C4-2B (cell line): ENCODE measurements at regions not wholly inside any gene's neighbourhood (a gene's known extent, or its start where the extent isn't known, plus 50 kb on each side); places are given as distances from the start of the nearest gene placed in this dataset.

ENCODE experiments used
- H3K27ac ChIP-seq: fragments of 450-650 bp; 2 replicates; pipeline ENCODE4 v1.5.1; 2017
- CTCF ChIP-seq: fragments of 450-650 bp; conservative IDR thresholded peaks from 2 replicates; pipeline ENCODE4 v1.5.1; 2017; ENCODE audit warnings: mild to moderate bottlenecking
- ZFX ChIP-seq: fragments of 450-650 bp; IDR thresholded peaks from 2 replicates; pipeline ENCODE4 v1.6.1; 2017

- TF ChIP-seq ZFX (no peak), CTCF (no peak)
These were observed 93.3 kb upstream of the ALKAL2 start for GRCh38 chr2:381181-381580.

DNA sequence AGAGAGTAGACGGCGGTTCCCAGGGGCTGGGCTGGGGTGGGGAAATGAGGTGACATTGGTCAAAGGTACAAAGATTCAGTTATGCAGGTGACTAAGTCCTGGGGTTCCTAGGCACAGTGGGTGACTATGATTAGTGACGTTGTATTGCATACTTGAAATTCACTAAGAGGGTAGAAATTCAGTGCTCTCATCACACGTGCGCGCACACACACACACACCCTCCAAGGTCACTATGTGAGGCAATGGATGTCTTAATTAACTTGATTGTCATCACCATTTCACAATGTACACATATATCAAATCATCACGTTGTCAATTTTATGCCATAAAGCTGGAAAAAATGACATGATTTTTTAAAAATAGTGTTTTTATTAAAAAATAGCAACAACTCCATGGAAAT lies 92.9 kb upstream of the ALKAL2 start:
- no peak for TF ChIP-seq CTCF
- no peak for TF ChIP-seq ZFX
- no peak overlapping the region for H3K27ac ChIP-seq

More at GRCh38 chr2:381181-381580, 93.3 kb upstream of the ALKAL2 start:
- H3K27ac ChIP-seq, result no peak overlapping the region

DNA sequence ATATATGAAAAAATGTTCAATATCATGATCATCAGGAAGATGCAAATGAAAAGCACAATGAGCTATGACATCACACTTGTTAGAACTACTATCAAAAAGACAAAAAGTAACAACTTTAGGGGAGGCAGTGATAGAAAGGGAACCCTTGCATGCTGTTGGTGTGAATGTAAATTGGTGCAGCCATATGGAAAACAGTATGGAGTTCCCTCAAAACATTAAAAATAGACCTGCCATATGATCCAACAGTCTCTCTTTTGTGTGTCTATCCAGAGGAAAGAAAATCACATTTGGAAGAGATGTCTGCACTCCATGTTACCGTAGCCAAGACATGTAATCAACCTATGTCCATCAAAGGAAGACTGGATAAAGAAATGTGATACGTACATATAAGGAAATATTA lies 92.3 kb upstream of the ALKAL2 start:
- H3K27ac ChIP-seq, result no peak overlapping the region
- TF ChIP-seq CTCF (no peak), ZFX (no peak)

DNA sequence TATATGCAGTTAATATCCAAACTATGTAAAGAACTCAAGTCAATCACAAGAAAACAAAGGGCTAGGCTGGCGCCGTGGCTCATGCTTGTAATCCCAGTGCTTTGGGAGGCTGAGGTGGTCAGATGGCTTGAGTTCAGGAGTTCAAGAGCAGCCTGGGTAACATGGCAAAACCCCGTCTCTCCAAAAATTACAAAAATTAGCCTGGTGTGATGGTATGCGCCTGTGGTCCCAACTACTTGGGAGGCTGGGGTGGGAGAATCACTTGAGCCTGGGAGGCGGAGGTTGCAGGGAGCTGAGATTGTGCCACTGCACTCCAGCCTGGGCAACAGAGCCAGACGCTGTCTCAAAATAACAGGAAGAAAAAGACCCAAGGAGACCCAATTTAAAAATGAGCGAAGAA lies 91.9 kb upstream of the ALKAL2 start:
- H3K27ac ChIP-seq, result no peak overlapping the region
- no peak for TF ChIP-seq ZFX
- TF ChIP-seq CTCF, result no peak

DNA sequence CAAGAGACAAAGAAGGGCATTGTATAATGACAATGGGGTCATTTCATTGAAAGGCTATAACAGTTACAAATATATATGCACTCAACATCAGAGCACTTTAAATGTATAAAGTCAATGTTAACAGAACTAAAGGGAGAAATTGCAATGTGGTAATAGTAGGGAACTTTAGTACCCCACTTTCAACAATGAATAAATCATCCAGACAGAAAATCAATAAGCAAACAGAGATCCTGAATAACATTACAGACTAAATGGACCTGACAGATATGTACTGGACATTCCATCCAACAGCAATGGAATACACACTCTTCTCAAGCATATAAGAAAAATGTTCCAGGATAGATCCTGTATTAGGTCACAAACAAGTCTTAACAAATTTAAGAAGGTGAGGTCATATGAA lies 90.5 kb upstream of the ALKAL2 start:
- TF ChIP-seq ZFX, result no peak
- TF ChIP-seq CTCF, result no peak
- no peak overlapping the region for H3K27ac ChIP-seq

- no peak for TF ChIP-seq CTCF
- no peak for TF ChIP-seq ZFX
- no peak overlapping the region for H3K27ac ChIP-seq
These were observed 89.5 kb upstream of the ALKAL2 start for GRCh38 chr2:377414-377813.

DNA sequence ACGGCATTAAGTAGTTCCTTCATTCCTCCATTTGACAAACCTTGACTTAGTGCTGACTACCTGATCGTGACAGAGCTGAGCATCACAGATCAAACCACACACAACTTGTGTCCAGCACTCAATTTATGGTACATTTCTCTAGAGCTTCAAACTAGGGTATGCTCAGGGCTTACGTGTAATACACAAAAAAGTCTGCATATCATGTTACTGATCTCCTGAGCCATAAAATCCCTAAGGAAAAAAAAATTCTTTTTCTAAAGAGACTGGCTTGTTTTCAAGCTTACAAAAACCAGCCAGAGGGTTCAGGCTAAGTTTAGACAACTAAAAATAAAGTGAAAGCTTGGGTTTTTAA lies 88.0 kb upstream of the ALKAL2 start:
- TF ChIP-seq ZFX (no peak), CTCF (no peak)
- no peak overlapping the region for H3K27ac ChIP-seq
